ENCODE measurements at regions not wholly inside any gene's neighbourhood (a gene's known extent, or its start where the extent isn't known, plus 50 kb on each side); places are given as distances from the start of the nearest gene placed in this dataset.
"Not testable (repeated sequence)": the region's sequence is repeated elsewhere in the genome, so short reads cannot be mapped to it uniquely, and the experiment has no call there.

DNA sequence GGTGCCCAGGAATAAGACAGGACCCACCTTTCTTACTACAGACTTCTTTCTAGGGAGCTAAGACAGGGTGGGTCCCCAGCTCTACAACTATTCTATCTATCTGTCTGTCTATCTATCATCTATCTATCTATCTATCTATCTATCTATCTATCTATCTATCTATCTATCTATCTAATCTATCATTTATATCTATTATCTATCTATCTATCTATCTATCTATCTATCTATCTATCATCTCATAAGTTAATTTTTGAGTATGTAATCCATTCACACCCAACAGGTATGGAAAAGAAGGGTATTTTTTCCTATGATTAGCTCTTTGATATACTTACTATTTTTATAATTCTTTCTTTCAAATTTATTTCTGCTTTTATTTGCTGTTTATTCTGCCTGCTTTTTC lies 55.9 kb downstream of the BAMBI start:
- no peak for DNase-seq

DNA sequence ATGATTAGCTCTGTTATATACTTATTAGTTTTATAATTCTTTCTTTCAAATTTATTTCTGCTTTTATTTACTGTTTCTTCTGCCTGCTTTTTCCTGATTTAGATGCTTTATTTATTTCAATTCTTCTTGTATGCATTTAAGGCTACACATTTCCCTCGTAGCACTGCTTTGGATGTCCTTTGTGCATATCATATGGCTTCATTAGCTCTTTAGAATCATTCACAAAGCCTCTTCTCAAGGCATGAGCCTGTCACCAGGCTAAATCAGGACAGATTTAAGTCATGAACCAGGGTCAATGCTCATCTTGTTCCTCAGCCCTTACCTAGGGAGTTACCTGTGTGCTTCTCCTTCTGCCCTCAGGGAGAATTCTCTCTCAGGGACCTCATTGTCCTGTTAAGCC lies 56.3 kb downstream of the BAMBI start:
- DNase-seq: no peak

DNA sequence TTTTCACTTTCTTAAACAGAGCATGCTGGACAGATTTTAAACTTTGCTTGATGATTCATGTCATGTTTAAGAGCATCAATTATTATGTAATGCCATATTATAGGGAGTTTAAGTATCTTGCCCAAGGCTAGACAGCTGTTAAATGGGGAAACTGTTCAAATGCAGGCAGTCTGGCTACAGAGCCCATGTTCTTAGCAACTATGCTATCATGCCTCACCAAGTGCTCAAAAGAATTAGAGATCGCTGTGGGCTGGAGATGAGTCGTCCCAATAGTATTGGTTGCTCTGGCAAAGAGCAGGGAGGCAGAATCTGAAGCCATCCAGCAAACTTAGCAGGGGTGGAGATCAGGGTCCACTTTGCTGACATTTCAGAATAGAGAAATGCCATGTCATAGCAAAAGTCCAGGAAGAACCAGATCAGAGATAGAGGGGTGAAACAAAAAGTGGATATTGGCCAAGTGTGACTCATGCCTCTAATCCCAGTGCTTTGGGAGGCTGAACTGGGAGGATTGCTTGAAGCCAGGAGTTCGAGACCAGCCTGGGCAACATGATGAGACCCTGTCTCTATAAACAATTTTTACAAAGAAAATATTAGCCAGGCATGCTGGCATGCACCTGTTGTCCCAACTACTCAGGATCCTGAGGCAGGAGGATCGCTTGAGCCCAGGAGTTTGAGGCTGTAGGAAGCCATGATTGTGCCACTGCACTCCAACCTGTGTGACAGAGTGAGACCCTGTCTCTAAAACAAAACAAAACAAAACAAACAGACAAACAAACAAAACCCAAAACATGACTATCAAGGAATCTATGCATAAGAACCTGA lies 57.8 kb downstream of the BAMBI start:
- DNase-seq: no peak

DNA sequence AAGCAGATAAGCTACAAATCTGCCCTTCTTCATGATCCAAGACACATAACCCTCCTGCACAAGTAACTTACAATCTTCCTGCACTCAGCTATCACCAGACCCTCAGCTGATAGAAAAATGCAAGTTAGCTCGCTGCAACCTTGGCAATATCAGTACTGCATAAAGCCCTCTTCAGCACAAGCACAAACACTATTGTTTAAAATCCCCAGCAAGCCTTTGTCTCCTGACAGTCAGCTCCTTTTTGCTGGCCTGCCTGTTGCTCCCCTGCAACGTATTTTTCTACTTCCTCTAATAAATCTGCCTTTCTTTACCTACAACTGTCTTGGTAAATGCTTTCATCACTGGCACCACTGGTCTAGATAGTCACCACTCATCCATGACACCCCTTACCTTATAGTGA lies 59.8 kb downstream of the BAMBI start:
- no peak for DNase-seq

DNA sequence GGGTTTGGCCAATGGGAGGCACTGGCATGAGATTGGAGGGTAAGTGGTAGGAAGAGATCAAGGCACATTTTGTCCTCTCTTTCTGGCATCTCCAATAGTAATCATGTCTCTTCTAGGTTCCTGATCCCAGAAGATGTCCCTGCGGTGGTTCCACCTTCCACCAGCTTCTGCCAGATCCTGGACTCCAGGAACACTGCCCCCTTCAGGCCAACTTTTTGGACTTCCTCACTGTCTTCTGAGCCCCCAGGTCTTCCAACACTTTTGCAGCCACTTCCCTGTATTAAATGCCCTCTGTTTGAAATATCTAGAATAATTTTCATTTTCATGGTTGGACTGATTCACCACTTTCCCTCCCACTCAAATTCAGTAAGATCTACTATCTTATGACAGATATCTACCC lies 60.9 kb downstream of the BAMBI start:
- no peak for DNase-seq

DNA sequence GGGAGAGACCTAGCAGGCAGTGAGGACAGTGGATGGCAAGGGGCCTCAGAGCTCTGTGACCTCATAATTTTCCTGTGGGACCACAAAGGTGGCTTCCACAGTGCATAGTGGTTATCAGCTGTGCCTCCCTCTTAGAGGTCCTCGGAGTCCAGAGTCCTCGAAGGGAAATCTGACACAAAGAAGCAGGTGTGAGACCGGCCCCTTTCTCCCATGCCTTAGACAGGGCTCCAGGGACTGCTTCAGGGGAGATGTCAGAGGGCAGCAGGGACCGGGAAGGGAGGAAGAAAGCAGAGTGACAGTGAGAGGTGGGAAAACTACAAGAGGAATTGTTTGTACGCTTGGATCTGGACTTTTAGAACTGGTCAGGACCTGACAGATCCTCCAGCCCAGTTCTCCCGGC lies 66.3 kb downstream of the BAMBI start:
- DNase-seq: no peak

DNA sequence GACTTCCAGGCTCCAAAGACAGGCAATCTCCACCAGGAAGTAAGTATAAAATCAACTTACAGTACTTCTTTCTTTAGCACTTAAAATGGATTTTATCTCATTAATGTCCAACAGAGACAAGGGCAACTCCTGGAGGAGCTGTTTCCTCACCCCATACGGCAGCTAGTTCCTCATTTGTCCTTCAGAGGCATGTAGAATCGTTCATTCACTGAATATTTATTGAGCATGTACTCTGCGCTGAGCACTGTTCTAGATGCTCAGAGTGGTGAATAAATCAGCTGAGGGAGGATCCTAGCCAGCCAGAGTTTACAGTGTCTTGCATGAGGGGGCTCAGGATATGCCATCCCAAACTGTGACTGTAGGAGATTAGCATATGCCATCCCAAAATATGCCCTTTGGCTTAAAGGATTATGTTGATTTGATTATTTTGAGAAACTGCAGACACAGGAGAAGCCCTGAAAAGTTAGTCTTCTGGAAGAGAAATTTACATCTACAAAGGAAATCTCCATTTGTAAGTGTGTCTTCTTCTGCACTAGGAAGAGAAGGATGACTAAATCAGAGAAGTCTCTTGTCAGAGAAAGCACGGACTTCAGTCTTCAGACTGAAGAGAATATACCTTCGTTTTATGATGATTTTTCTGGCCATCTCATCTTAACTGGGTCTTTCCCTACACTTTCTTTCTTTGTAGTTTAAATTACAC lies 66.9 kb downstream of the BAMBI start:
- no peak for DNase-seq

DNA sequence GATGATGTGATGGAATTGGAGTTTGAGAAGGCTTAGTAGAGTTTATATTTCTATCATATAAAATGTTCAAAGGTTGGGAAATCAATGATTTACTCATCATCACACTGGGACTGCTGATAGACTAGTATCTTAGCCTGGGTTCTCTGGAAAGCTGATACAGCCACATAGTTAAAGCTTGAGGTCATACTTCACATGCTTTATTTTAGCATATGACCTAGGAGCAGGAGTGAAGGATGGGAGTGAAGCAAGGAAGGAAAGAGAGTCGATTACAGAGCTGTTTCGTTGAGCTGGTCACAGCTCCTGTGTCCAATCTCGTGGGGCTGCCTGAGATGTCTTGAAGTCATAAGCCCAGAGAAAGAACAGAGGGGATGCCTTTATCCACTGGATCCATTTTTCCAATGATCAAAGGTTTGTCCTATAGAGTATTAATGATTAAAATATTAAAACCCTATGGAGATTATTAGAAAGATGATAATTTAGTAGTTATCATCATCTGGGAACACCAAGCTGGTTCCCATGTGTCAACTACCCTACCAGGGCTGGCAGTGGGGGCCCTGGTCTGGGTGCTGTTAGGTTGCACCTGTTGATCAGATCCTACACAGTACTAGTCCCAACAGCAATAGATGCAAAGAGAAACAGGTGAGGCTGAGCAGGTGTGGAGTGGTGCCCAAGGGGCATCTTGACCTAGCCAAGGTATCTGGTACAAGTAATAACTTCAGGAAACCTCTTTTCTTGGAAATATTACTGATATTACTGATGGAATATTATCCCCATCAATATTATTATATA lies 77.8 kb downstream of the BAMBI start:
- no peak for DNase-seq

DNA sequence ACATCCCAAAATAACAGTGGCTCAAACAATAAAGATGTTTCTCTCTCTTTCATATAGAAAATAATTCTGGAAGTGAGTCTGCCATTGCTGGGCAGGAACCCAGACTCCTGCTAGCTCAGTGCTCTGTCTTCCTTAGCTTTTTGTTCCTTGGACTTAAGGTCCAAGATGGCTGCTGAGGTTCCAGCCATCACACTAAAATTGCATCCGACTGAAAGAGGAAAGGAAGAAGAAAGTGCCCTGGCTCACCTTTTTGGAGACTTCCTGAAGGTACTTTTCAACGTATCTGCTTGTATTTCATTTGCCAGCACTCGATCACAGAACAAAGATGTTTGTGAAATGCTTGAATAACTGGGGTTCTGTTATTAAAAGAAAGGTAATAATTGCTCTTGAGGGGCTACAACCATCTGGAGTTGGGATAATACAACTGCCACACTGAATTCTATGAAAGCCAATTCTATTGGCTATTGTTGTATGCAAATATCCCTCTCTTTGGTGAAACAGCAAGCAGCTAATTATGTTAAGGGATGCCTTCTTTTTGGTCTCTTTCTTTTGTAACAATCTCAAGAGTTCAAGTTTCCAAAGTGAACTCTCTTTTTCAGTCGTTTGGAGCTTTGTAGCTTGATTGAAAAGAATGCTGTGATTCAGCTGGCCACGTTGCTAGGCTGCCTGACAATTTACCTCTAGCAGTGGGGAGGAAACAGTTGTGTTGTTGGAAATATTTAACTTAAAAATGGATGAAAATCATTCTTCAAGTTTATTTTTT lies 83.9 kb downstream of the BAMBI start:
- no peak for DNase-seq

DNA sequence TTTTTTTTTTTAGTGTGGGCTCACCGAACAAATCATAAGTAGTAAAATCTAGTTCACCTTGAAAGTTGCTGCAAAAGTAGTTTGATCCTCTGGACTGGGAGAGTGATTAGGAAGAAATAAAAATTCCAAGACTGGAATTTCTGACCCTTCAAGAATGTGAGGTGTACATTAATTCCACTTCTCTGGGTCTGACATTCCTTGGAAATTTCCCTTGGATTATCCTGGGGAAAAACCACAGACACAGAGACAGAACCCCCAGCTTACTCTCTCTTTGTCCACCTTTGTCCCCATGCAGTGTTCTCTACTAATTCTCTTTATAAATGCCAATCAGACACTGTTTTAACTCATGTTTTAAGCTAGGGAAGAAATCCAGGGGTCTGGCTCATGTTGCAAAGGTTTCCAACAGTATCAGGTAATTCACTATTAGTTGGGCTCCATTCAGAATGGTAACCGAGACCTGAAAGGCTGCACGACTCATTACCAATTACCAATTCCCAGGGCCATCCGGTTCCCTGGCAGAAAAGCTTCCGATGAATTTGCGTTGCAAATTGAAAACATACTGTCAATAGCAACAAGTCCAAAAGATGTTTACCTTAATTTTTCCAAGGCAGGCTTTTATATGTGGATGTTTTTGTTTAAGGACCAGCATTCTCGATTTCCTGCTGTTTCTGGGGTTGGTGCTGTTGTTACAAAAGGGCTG lies 86.3 kb downstream of the BAMBI start:
- no peak for DNase-seq

DNA sequence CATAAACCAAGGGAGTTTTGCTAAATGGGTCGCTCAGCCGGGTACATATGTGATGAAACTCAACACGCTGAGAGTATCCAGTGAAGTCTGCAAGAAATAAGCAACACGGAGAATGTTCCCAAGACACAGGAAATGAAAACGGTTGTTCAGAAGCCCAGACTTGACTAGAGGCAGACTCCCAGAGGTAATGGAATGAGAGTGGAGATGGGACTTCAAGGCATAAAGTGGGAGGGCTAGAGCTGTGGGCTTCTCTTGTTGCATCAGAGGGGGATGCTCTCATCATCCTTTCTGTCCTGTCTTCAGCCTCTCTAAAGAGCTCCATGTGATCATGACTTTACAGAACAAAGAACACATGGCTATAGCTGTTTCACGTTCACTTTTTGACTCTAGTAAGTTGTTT lies 88.3 kb downstream of the BAMBI start:
- no peak for DNase-seq

DNA sequence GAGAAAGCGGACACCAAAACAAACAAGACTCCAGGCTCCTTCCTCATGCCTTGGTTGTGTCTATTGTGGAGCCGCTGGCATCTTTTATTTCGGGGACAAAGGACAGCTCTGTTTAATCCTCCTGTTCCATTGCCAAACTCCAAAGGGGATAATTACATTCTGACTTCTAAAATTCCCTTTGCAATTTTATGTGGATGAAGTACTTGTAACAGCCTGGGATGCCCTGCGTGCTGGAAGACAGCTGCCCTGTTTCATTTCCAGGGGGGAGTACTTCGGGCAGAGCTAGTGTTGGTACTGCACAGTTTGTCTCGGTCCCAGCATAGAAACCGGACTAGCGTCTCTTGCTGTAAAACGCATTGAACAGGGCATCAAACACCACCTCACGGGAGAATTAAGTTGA lies 90.9 kb downstream of the BAMBI start:
- no peak for DNase-seq

DNA sequence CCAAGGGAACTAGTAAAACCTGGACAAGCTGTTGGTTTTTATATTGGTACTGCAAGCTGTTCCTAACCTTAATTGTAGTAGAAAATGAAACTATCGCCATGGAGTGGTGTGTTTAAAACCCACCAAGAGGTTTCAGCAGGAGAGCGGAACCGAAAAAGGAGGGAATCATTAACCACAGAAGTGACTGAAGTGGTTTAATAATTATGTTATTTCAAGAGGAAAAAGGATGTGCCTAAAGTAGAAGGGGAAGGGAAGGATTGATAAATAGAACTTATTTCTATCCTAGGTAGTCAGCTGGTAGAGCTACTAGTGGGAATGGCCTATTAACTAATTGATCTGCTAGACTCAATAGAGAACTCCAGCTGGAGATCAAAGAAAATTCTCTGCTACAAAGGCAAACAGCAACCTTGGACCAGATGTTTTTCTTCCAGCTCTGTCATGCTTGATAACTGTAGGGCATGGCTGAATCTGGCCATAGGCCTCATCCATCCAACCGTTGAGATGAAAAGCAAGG lies 91.8 kb downstream of the BAMBI start:
- DNase-seq: no peak

DNA sequence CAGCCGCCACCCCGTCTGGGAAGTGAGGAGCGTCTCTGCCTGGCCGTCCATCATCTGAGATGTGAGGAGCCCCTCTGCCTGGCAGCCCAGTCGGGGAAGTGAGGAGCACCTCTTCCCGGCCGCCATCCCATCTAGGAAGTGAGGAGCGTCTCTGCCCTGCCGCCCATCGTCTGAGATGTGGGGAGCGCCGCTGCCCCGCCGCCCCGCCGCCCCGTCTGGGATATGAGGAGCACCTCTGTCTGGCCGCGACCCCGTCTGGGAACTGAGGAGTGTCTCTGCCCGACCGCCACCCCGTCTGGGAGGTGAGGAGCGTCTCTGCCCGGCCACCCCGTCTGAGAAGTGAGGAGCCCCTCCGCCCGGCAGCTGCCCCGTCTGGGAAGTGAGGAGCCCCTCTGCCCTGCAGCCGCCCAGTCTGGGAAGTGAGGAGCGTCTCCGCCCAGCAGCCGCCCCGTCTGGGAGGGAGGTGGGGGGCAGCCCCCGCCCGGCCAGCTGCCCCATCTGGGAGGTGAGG lies 94.3 kb downstream of the BAMBI start:
- DNase-seq: not testable (repeated sequence)

DNA sequence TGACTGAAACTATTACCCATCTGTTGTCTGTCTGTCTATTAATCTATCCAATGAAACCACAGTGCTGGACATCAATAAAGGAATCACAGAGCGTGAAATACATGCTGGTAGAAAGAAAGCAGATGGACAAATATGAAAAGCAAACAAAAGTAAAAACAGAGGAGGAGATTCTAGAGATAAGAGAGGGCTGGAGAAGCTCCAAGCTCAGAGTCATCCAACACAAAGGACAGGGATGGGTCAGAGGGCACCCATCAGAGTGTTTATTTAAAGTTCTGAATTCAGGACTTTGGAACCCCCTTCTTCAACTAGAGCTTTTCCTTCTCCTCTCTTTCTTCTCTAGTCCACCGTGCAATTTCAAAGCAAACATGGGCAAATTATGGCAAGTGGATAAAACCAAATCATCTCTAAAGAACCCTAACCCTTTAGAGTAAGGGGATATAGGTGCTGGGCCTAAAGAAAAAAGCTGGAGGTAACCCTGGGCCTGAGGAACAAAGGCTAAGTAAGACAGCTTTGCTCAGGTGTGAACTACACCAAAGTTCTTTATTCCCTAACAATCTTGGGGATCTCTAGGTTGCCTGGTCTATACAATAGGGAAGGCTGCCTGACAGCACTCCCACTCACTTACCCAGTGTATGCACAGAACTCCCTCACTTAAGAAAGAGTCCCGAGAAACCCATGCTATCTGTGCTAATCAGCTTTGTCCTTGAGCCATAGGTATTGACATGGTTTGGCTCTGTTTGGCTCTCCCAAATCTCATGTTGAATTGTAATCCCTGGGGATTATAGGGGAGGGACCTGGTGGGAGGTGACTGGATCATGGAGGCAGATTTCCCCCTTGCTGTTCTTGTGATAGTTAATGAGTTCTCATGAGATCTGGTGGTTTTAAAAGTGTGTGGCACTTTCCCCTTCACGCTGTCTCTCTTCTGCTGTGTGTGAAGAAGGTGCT lies 97.0 kb downstream of the BAMBI start:
- no peak for DNase-seq

DNA sequence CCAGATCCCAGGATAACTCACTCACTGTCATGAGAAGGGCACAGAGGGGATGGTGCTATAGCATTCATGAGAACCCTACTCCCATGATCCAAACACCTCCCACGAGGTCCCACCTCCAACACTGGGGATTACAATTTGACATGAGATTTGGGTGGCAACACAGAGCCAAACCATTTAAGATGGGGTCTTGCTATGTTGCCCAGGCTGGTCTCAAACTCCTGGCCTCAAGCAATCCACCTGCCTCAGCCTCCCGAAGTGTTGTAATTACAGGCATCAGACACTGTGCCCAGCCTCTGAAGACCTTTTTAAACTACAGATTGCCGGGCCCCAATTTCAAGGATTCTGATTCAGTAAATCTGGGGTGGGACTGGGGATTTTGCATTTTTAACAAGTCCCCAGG lies 98.5 kb downstream of the BAMBI start:
- DNase-seq: no peak

DNA sequence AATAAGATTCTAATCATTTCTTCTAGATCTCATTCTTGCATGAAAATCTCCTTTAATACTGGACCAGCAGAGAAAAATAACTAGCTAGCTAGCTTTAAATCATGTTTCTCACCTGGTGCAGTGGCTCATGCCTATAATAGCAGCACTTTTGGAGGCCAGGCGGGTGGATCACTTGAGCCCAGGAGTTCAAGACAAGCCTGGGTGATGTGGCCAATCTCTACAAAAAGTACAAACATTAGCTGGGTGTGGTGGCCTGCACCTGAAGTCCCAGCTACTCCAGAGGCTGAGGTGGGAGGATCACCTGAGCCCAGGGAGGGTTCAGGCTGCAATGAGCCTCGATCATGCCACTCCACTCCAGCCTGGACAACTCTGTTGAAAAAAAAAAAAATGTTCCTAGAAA lies 99.2 kb downstream of the BAMBI start:
- no peak for DNase-seq

DNA sequence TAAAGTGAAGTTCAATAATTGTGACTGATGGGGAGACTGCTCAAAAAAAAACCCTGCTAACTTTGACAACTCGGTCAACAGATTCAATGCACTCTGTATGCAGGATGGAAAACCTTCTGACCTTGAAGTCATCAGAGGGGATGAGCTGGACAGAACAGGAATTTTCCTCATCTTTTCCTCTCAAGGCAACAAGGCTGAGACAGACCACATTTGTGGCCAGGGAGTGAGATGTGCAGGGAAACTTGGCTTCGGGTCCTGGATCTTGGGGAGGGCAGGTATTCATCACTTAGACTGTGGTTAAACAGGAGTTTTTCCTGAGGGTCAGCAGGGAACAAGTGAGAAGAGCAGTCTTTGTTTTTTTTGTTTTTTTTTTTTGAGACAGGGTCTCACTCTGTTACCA lies 100.6 kb downstream of the BAMBI start:
- no peak for DNase-seq

DNA sequence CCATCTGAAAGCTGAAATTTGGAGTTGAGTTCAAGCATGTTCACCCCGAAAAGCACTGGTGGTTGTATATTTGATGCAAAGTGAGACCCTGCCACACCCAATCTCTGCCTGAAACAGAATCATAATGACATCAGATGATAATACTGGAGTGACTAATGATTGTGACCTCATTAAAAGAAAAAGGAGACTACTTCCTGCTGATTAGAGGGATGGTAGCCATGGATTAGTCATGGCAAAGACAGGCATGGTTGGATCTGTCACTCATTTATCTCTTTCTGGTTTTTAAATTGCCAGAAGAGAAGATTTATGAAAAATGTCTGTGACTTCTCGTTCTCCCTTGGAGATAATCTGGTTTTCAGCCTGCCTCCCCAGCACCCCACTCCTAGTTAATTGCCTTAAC lies 101.2 kb downstream of the BAMBI start:
- DNase-seq: no peak

DNA sequence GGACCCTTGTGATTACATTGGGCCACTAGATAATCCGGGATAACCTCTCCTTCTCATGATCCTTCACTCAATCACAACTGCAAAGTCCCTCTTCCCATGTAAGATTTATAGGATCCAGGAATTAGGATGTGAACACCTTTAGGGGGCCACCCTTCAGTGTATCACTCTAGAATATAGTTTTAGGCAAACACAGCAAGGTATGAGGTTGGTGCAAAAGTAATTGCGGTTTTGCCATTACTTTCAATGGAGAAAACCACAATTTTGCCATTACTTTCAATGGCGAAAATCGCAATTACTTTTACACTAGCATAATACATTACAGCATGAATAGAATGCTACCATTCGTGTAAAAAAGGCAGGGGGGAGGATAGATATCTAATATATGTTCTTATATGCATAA lies 104.0 kb downstream of the BAMBI start:
- DNase-seq: no peak

DNA sequence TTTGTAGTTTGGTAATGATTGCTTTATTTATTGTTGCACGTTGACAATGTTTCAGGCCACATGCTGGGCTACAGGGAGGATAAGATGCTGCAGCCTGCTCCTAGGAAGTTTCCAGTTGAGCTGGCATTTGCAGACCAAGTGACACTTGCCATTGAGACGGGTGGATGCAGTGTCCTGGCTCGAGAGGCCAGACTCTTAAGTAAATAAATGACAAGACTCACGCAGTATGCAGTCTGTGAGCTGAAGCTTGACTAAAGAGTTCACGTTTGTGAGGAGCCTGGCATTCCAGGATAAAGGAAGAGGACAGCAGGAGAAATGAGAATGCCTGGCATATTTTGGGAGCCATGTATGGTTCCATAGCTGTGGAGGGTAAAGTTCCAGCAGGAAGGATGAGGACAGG lies 105.8 kb downstream of the BAMBI start:
- DNase-seq: no peak

All from activated CD8-positive, alpha-beta memory T cell treated with anti-CD3 and anti-CD28 coated beads, Interleukin-2, amount 50 U/mL, for 4 hours (primary cell).